ENCODE measurements at regions not wholly inside any gene's neighbourhood (a gene's known extent, or its start where the extent isn't known, plus 50 kb on each side); places are given as distances from the start of the nearest gene placed in this dataset.

DNA sequence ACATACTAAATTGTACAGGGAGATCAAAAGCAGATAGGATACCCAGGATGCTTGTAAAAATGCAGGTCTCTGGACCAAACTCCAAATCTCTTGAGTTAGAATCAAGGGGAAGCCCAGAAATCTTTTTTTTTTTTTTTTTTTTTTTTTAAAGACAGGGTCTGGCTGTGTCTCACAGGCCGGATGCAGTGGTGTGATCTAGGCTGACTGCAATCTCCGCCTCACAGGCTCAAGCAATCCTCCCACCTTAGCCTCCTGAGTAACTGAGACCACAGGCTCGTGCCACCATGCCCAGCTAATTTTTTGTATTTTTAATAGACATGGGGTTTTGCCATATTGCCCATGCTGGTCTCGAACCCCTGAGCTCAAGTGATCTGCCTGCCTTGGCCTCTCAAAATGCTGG lies 373.5 kb downstream of the SHQ1 start:
- WGBS, 2 donors (ENCODE audit: low coverage in 1 of 2): 94 to 100% methylated on average over 1 to 4 of the region's 4 CpGs
- Histone ChIP-seq H3K27ac (no peak overlapping the region), H3K27me3 (no peaks in the 10 kb centered on the region), H3K9me3 (no peaks in the 10 kb centered on the region), H3K36me3 (no peaks in the 10 kb centered on the region), H3K4me1 (no peaks in the 10 kb centered on the region), H3K4me3 (no peak overlapping the region)
- TF ChIP-seq EP300 (IDR thresholded peaks at IDR 0.05; ENCODE audit: low read depth): no peak
- TF ChIP-seq POLR2AphosphoS5 (IDR thresholded peaks at IDR 0.05): no peak
- TF ChIP-seq, protein P1, sequence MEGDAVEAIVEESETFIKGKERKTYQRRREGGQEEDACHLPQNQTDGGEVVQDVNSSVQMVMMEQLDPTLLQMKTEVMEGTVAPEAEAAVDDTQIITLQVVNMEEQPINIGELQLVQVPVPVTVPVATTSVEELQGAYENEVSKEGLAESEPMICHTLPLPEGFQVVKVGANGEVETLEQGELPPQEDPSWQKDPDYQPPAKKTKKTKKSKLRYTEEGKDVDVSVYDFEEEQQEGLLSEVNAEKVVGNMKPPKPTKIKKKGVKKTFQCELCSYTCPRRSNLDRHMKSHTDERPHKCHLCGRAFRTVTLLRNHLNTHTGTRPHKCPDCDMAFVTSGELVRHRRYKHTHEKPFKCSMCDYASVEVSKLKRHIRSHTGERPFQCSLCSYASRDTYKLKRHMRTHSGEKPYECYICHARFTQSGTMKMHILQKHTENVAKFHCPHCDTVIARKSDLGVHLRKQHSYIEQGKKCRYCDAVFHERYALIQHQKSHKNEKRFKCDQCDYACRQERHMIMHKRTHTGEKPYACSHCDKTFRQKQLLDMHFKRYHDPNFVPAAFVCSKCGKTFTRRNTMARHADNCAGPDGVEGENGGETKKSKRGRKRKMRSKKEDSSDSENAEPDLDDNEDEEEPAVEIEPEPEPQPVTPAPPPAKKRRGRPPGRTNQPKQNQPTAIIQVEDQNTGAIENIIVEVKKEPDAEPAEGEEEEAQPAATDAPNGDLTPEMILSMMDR (IDR thresholded peaks at IDR 0.05): no peak
- no peak for TF ChIP-seq POLR2A (IDR thresholded peaks at IDR 0.05)
- intact Hi-C loops (cut with DNase I; ENCODE audit: low total_unique reads) (no loop called here), in situ Hi-C loops (cut with MboI; ENCODE audit: low pct_ligation_motif_present in 1 of 4, low pct_unique_long_range_greater_than_20kb in 1 of 4, low sequenced_read_pairs in 3 of 4) (no loop called here)
- no peak for DNase-seq

DNA sequence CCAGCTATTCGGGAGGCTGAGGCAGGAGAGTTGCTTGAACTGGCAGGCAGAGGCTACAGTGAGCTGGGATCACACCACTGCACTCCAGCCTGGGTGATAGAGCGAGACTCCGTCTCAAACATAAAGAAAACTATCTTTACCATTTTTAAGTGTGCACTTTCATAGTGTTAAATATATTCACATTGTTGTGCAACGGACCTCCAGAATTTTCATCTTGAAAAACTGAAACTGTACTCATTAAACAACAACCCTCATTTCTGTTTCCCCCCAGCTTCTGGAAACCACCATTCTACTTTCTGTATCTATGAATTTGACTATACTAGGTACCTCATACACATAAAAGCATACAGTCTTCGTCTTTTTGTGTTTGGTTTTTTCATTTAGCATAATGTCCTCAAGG lies 375.1 kb downstream of the SHQ1 start:
- 65 to 78% methylated on average over 1 to 5 of the region's 5 CpGs for WGBS, 2 donors (ENCODE audit: low coverage in 1 of 2)
- intact Hi-C loops (cut with DNase I; ENCODE audit: low total_unique reads): no loop called here

DNA sequence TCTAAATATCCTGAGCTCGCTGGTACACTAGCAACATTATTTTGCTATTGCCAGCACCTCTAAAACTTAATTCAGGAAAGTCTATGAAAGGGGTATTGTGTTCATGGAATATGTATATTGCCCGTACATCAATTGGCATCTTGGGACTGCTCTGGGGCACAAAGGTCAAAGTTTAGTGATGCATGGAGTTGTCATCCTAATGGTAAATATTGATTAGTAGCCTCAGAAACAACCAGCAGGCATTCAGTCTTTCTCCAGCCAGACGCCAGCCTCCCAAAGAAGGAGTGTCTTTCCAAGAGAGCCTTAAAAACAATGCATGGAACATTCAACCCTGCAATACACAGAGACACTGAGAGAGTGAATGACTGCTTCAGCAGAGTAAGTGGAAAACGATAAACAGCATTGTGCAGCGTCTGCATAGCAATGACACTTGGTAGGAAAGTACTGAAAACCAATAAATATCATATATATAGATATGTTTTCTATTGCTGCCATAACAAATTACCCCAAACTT lies 377.3 kb downstream of the SHQ1 start:
- no peak for DNase-seq
- WGBS, 2 donors (ENCODE audit: low coverage in 1 of 2): 93 to 100% methylated on average over 2 to 5 of the region's 5 CpGs
- H3K4me1 ChIP-seq: no peaks in the 10 kb centered on the region
- H3K9me3 ChIP-seq: no peaks in the 10 kb centered on the region
- no peaks in the 10 kb centered on the region for H3K27me3 ChIP-seq
- H3K27ac ChIP-seq: no peak overlapping the region
- in situ Hi-C loops (cut with MboI; ENCODE audit: low pct_ligation_motif_present in 1 of 4, low pct_unique_long_range_greater_than_20kb in 1 of 4, low sequenced_read_pairs in 3 of 4): no loop called here
- no peaks in the 10 kb centered on the region for H3K36me3 ChIP-seq
- intact Hi-C loops (cut with DNase I; ENCODE audit: low total_unique reads): no loop called here
- no peak overlapping the region for H3K4me3 ChIP-seq
- TF ChIP-seq POLR2AphosphoS5 (IDR thresholded peaks at IDR 0.05): no peak
- TF ChIP-seq POLR2A (IDR thresholded peaks at IDR 0.05): no peak
- TF ChIP-seq EP300 (IDR thresholded peaks at IDR 0.05; ENCODE audit: low read depth): no peak
- TF ChIP-seq, protein P1 (IDR thresholded peaks at IDR 0.05): no peak

More for the DNA sequence above, 375.1 kb downstream of the SHQ1 start:
- DNase-seq: no peak
- no peaks in the 10 kb centered on the region for H3K4me1 ChIP-seq
- in situ Hi-C loops (cut with MboI; ENCODE audit: low pct_ligation_motif_present in 1 of 4, low pct_unique_long_range_greater_than_20kb in 1 of 4, low sequenced_read_pairs in 3 of 4): no loop called here
- no peaks in the 10 kb centered on the region for H3K27me3 ChIP-seq
- TF ChIP-seq POLR2AphosphoS5 (IDR thresholded peaks at IDR 0.05) (no peak), EP300 (IDR thresholded peaks at IDR 0.05; ENCODE audit: low read depth) (no peak), POLR2A (IDR thresholded peaks at IDR 0.05) (no peak)
- TF ChIP-seq, protein P1 (IDR thresholded peaks at IDR 0.05): no peak
- no peak overlapping the region for H3K27ac ChIP-seq
- H3K9me3 ChIP-seq: no peaks in the 10 kb centered on the region
- H3K4me3 ChIP-seq: no peak overlapping the region
- H3K36me3 ChIP-seq: no peaks in the 10 kb centered on the region

DNA sequence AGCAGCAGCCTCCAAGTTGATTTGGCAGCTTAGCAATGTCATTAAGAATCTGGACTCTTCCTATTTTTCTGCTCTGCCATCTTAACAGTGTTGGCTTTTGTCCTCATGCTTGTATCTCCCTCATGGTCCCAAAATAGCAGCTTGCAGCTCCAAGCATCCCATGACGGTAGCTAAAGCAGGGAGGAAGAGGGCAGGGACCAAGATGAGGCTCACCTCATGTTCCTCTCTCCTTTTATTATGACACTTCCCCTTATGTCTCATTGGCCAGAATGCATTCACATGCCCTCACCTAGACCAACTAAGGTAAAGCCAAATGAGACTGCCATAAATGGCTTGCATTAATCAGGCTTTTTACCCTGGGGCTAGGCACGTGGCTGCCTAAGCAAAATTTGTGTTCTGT lies 382.4 kb downstream of the SHQ1 start:
- H3K9me3 ChIP-seq: no peaks in the 10 kb centered on the region
- intact Hi-C loops (cut with DNase I; ENCODE audit: low total_unique reads) (no loop called here), in situ Hi-C loops (cut with MboI; ENCODE audit: low pct_ligation_motif_present in 1 of 4, low pct_unique_long_range_greater_than_20kb in 1 of 4, low sequenced_read_pairs in 3 of 4) (no loop called here)
- 50 to 78% methylated on average over 1 to 2 of the region's 2 CpGs for WGBS, 2 donors (ENCODE audit: low coverage in 1 of 2)
- H3K4me3 ChIP-seq: no peak overlapping the region
- DNase-seq: no peak
- TF ChIP-seq EP300 (IDR thresholded peaks at IDR 0.05; ENCODE audit: low read depth) (no peak), POLR2AphosphoS5 (IDR thresholded peaks at IDR 0.05) (no peak), POLR2A (IDR thresholded peaks at IDR 0.05) (no peak)
- TF ChIP-seq, protein P1 (IDR thresholded peaks at IDR 0.05): no peak
- peaks cover 0 to 2% (median 0%) of the 10 kb centered on the region in 4 donors for H3K4me1 ChIP-seq
- H3K27ac ChIP-seq: no peak overlapping the region
- H3K27me3 ChIP-seq: no peaks in the 10 kb centered on the region
- H3K36me3 ChIP-seq: no peaks in the 10 kb centered on the region

All from transverse colon (tissue), 4 donors.